SK-N-MC (cell line): ENCODE measurements at regions not wholly inside any gene's neighbourhood (a gene's known extent, or its start where the extent isn't known, plus 50 kb on each side); places are given as distances from the start of the nearest gene placed in this dataset.
"Not testable (repeated sequence)": the region's sequence is repeated elsewhere in the genome, so short reads cannot be mapped to it uniquely, and the experiment has no call there.

Experiments used
- DNase-seq: peaks from one replicate; pipeline ENCODE4 v3.0.0-alpha.2; 2011; ENCODE audit warnings: low read depth, low spot score
- H3K27ac ChIP-seq: fragments of 200-600 bp; sonication (generic); 2 replicates; pipeline ENCODE4 v1.5.1; 2016; ENCODE audit warnings: mixed run types
- H3K36me3 ChIP-seq: fragments of 200-600 bp; sonication (generic); 2 replicates; pipeline ENCODE4 v1.6.1; 2017; ENCODE audit warnings: antibody characterized with exemption, low read length, mixed read lengths; ENCODE audit not compliant: insufficient read depth
- H3K4me3 ChIP-seq: fragments of 200-600 bp; sonication (generic); 2 replicates; pipeline ENCODE4 v1.5.1; 2016
- H3K9ac ChIP-seq: fragments of 200-600 bp; sonication (generic); 2 replicates; pipeline ENCODE4 v1.8.0; 2017; ENCODE audit warnings: mixed run types, mixed read lengths; ENCODE audit not compliant: insufficient read length
- H3K9me3 ChIP-seq: fragments of 200-600 bp; sonication (generic); 2 replicates; pipeline ENCODE4 v1.6.1; 2017; ENCODE audit warnings: low read depth, mild to moderate bottlenecking, antibody characterized with exemption, low read length, moderate library complexity, mixed read lengths
- EZH2 ChIP-seq: fragments of 200-600 bp; sonication (generic); IDR thresholded peaks from one replicate; pipeline ENCODE4 v1.6.1; 2017; ENCODE audit warnings: antibody characterized with exemption
- FOXP2 ChIP-seq: optimal IDR thresholded peaks from 2 replicates; pipeline ENCODE3; 2011; ENCODE audit warnings: mild to moderate bottlenecking, moderate library complexity; ENCODE audit not compliant: insufficient read depth; ENCODE audit errors: extremely low read length, control extremely low read depth
- POLR2AphosphoS5 ChIP-seq: IDR thresholded peaks from 2 replicates; pipeline ENCODE4 v1.6.1; 2012; ENCODE audit warnings: mild to moderate bottlenecking, low read depth, low read length, borderline replicate concordance

DNA sequence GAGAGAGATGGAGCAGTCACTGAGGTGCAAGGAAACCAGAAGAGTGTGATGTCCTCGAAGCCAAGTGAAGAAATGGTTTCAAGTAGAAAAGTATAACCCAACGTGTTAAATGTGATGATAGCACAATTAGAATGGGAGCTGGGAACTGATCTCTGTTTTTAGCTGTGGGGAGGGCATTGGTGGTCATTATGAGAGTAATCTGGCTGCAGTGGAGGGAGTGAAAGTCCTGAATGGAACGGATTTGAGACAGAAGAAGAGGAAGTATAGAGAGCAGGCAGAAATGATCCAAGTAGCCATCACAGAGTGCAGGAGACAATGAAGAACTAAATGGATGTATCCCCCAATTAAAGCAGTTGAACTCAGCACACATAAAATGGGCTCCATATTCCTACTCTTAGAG lies 235.3 kb downstream of the IGSF11 start:
- no peaks in the 10 kb centered on the region for H3K36me3 ChIP-seq
- no peak for DNase-seq
- no peak overlapping the region for H3K9ac ChIP-seq
- TF ChIP-seq POLR2AphosphoS5 (no peak), FOXP2 (no peak), EZH2 (no peak)
- no peak overlapping the region for H3K4me3 ChIP-seq
- H3K27ac ChIP-seq, result no peak overlapping the region
- H3K9me3 ChIP-seq, result no peaks in the 10 kb centered on the region

DNA sequence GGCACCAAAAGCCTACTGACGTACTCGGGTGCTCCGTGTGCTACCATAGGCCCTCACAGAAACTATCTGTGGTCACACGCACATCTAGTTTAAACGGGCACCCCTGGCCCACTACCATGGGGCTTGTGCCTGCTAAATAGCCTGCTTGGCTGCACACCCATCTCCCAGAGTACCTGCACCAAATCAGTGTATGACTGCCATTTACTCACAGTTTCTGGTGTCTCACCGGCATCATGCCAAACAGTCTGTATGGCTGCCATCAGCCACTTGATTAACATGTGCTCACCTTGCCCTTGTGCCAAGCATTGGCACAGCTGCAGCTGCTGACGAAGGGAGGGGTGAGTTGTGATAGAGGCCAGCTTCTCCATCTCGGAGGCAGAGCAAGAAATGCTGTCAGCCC lies 232.7 kb downstream of the IGSF11 start:
- no peak for DNase-seq
- no peak overlapping the region for H3K9ac ChIP-seq
- H3K36me3 ChIP-seq, result no peaks in the 10 kb centered on the region
- TF ChIP-seq POLR2AphosphoS5, result no peak
- no peaks in the 10 kb centered on the region for H3K9me3 ChIP-seq
- no peak overlapping the region for H3K4me3 ChIP-seq
- no peak overlapping the region for H3K27ac ChIP-seq

DNA sequence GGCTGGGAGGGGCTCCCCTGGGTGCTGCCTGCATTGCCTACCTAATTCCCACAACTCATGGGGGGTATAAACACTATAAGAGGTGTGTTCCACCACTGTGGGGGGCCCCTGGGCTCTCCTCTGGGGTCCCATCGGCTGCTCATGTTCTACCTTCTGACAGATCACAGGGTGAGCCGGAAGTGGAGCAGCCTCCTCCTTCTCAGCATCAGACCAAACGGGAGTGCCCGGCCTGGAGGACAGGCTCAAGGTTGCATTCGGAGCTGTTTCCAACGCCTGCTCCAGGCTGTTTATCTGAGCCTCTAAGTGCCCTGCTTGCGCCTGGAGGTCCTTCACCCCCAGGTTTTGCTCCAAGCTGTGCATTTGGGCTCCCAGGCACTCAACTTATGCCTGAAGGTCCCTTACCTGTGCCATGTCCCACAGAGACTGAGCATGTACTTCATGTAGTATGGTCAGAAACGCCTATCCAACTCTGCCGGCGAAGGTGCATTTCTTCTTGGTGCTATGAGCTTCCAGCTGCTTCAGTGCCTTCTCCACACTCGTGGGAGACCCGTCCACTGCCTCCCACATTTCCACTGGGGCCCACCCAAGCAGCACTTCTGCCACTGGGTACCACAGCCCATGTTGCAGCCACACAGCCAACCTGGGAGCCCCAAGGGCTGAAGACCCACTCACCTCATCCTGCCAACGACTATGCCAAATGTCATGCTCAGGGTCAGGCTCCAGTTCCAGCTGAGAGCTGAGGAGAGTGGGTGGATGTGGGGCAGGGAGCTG lies 232.1 kb downstream of the IGSF11 start:
- no peak overlapping the region for H3K4me3 ChIP-seq
- no peak overlapping the region for H3K27ac ChIP-seq
- H3K36me3 ChIP-seq, result no peaks in the 10 kb centered on the region
- no peak for DNase-seq
- no peaks in the 10 kb centered on the region for H3K9me3 ChIP-seq
- no peak overlapping the region for H3K9ac ChIP-seq
- TF ChIP-seq POLR2AphosphoS5, result no peak

DNA sequence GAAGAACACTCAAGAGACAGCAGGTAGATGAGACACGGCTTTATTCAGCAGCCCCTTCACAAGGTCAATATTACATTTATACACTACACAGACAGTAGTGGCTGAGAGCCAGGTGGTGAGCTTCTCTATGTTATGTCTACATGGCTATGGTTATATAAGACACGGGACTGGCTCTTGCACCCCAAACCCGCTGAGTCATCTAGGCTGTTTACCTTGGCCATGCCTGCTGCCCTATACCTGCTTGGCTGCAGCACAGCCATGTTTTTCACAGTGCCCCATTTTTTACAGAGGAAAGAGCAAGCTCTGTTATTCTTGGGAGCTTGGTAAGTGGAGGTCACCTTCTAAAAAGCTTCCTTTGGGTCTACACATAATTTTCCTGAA lies 231.6 kb downstream of the IGSF11 start:
- Histone ChIP-seq H3K36me3 (no peaks in the 10 kb centered on the region), H3K9ac (no peak overlapping the region), H3K4me3 (no peak overlapping the region), H3K9me3 (no peaks in the 10 kb centered on the region), H3K27ac (no peak overlapping the region)
- DNase-seq, result no peak
- TF ChIP-seq EZH2 (no peak), FOXP2 (no peak), POLR2AphosphoS5 (no peak)

DNA sequence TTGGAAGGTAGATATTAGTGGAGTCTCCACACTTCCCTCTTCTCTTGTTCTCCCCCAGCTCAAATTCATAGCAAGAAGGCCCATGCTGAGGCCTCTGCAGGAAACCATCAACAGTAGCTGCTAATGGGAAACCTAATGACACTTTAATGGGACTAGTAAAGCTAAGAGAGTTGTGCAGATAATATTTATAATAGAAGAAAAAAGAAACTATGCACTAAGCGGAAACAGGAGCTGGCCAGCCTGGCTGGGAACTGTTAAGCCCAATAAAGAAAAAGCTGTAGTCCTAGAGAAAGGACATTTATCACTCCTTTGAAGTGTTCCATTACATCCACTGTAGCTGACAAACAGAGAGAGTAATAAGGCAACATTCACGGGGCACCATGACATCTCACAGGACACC lies 229.6 kb downstream of the IGSF11 start:
- no peak for TF ChIP-seq FOXP2
- no peak for TF ChIP-seq EZH2
- no peak for TF ChIP-seq POLR2AphosphoS5
- Histone ChIP-seq H3K36me3 (no peaks in the 10 kb centered on the region), H3K9me3 (no peaks in the 10 kb centered on the region), H3K27ac (no peak overlapping the region), H3K4me3 (no peak overlapping the region), H3K9ac (no peak overlapping the region)
- no peak for DNase-seq

DNA sequence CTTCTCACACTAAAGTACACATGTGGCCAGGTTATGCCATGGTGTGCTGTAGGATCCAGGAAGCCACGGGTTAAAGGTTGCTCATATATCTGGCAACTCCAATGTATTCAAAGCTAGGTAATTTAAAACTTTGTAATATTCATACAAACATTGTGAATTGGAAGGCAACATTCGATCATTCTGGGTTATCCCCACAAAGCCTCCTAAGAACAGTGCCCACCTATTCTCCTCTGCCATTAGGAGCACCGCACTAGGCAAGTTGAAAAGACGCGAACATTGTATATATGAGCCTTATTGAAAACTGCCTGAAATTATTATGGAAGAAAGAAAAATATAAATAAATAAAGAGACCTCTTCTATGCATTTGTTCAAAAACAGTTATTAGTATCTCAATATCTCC lies 228.2 kb downstream of the IGSF11 start:
- Histone ChIP-seq H3K9me3 (no peaks in the 10 kb centered on the region), H3K9ac (no peak overlapping the region), H3K36me3 (no peaks in the 10 kb centered on the region), H3K27ac (no peak overlapping the region), H3K4me3 (no peak overlapping the region)
- DNase-seq, result no peak
- TF ChIP-seq EZH2, result no peak
- TF ChIP-seq POLR2AphosphoS5, result no peak
- no peak for TF ChIP-seq FOXP2

DNA sequence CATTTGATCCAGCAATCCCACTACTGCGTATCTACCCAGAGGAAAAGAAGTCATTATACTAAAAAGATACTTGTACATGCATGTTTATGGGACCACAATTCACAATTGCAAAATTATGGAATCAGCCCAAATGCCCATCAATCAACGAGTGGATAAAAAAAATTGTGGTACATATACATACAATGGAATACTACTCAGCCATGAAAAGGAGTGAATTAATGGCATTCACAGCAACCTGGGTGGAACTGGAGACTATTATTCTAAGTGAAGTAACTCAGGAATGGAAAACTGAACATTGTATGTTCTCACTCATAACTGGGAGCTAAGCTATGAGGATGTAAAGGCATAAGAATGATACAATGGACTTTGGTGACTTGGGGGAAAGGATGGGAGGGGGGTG lies 227.3 kb downstream of the IGSF11 start:
- H3K27ac ChIP-seq, H3K9me3 ChIP-seq, H3K9ac ChIP-seq, DNase-seq, H3K4me3 ChIP-seq, H3K36me3 ChIP-seq: not testable (repeated sequence)

DNA sequence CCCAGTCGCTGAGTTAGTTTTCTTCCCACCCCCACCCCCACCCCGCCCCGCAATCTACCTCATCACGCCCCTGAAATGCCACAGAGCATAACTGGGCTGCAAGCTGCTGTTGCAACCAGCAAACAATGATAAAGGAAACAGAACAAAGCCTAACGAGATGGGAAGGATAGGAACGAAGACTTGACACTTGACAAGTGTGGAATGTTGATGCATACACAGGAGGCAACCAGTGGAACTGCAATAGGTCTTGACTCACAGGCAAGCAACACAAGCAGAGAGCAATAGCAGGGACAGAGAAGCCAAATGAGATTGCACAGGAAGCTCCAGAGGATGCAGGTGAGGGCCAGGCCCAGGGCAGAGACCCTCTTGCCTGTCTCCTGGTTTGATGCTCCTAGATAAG lies 225.9 kb downstream of the IGSF11 start:
- no peak overlapping the region for H3K9ac ChIP-seq
- H3K36me3 ChIP-seq, result no peaks in the 10 kb centered on the region
- no peak for DNase-seq
- H3K9me3 ChIP-seq, result no peaks in the 10 kb centered on the region
- no peak overlapping the region for H3K4me3 ChIP-seq
- H3K27ac ChIP-seq, result no peak overlapping the region
- no peak for TF ChIP-seq EZH2

DNA sequence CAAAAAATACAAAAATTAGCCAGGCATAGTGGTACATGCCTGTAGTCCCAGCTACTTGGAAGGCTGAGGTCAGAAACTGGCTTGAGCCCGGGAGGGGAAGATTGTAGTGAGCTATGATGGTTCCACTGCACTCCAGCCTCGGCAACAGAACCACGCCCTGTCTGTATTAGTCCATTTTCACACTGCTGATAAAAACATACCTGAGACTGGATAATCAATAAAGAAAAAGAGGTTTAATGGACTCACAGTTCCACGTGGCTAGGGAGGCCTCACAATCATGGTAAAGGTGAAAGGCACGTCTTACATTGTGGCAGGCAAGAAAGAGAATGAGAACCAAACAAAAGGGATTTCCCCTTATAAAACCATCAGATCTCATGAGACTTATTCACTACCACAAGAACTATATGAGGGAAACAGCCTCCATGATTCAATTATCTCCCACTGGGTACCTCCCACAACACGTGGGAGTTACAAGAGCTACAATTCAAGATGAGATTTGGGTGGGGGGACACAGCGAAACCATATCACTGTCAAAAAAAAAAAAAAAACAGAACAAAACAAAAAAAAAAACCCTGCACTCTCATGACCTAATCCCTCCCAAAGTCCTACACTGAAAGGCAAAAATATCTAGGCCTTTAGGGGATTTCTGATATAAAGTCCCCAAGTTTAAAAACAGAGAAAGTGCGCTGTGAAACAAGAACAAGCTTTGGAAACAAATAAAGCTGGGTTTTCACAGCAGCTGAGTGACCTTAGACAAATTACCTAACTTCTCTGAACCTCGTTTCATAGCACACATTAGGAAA lies 224.7 kb downstream of the IGSF11 start:
- H3K9me3 ChIP-seq, result no peaks in the 10 kb centered on the region
- DNase-seq, result no peak
- TF ChIP-seq EZH2 (no peak), FOXP2 (no peak), POLR2AphosphoS5 (no peak)
- H3K9ac ChIP-seq, result no peak overlapping the region
- H3K27ac ChIP-seq, result no peak overlapping the region
- no peaks in the 10 kb centered on the region for H3K36me3 ChIP-seq
- H3K4me3 ChIP-seq, result no peak overlapping the region
